Panc1 (cell line): ENCODE measurements at regions not wholly inside any gene's neighbourhood (a gene's known extent, or its start where the extent isn't known, plus 50 kb on each side); places are given as distances from the start of the nearest gene placed in this dataset.

Source experiments
- ATAC-seq: fragments of 200-7000 bp; cut with Tn5 transposase; 2 replicates; pipeline ENCODE4 v1.9.1; 2020; ENCODE audit warnings: mild to moderate bottlenecking, moderate library complexity
- BruUV-seq: library from RNA; stranded (reverse); fragments of 400-500 nt; replicated peaks from 2 replicates; lab custom pipeline; 2021; lab: Mats Ljungman, UMichigan
- CTCF ChIA-PET: fragments of 300-600 bp; sonication (Branson Sonifier 250); formaldehyde crosslinking; loops from one replicate; lab custom pipeline; 2022; ENCODE audit warnings: antibody characterized with exemption; lab: Charles Lee
- POLR2A ChIA-PET: fragments of 300-600 bp; sonication (Branson Sonifier 250); formaldehyde crosslinking; loops from one replicate; lab custom pipeline; 2022; ENCODE audit warnings: antibody characterized with exemption; lab: Charles Lee
- DNase-seq: peaks from one replicate; pipeline ENCODE4 v3.0.0-alpha.2; 2010; ENCODE audit warnings: low read depth, low spot score
- H3K27ac ChIP-seq: 2 replicates; pipeline ENCODE4 v1.5.1; 2011; ENCODE audit warnings: mild to moderate bottlenecking, low read length, inconsistent platforms
- H3K27me3 ChIP-seq: fragments of 200-500 bp; sonication (Bioruptor generic); 2 replicates; pipeline ENCODE4 v1.6.0; 2014; ENCODE audit warnings: low read length, inconsistent platforms; ENCODE audit not compliant: control insufficient read depth, insufficient read depth
- H3K36me3 ChIP-seq: fragments of 200-500 bp; sonication (Bioruptor generic); 2 replicates; pipeline ENCODE4 v1.5.1; 2014; ENCODE audit warnings: inconsistent platforms, mild to moderate bottlenecking, low read length, moderate library complexity; ENCODE audit not compliant: control insufficient read depth, insufficient read depth
- H3K4me1 ChIP-seq: 2 replicates; pipeline ENCODE4 v1.5.1; 2011; ENCODE audit warnings: inconsistent platforms, mild to moderate bottlenecking, low read length, moderate library complexity; ENCODE audit not compliant: control insufficient read depth, insufficient read depth
- H3K4me3 ChIP-seq, 2 experiments: 2 replicates each; pipeline ENCODE4 v1.5.1; 2011 to 2012; ENCODE audit warnings: low read depth in 2 of 2, low read length in 2 of 2, mild to moderate bottlenecking in 2 of 2, inconsistent platforms in 1 of 2, moderate library complexity in 1 of 2
- H3K9me3 ChIP-seq: fragments of 200-500 bp; sonication (Bioruptor generic); 2 replicates; pipeline ENCODE4 v1.5.1; 2014; ENCODE audit warnings: low read depth, mild to moderate bottlenecking, inconsistent platforms, low read length, moderate library complexity; ENCODE audit not compliant: control insufficient read depth, insufficient read depth
- POLR2AphosphoS5 ChIP-seq: IDR thresholded peaks from 2 replicates; pipeline ENCODE4 v1.6.1; 2012; ENCODE audit warnings: mild to moderate bottlenecking, low read depth, low read length, moderate library complexity
- SIN3A ChIP-seq: IDR thresholded peaks from 2 replicates; pipeline ENCODE4 v1.6.1; 2012; ENCODE audit warnings: low read depth, mild to moderate bottlenecking, low read length, moderate library complexity, borderline replicate concordance; ENCODE audit not compliant: insufficient read depth
- TCF7L2 ChIP-seq: IDR thresholded peaks from 2 replicates; pipeline ENCODE4 v1.6.1; 2011; ENCODE audit warnings: mild to moderate bottlenecking, low read depth, low read length, inconsistent platforms
- in situ Hi-C: cut with HindIII; loops from 2 replicates; pipeline ENCODE4 v1.10.0; 2016; ENCODE audit warnings: low sequenced_read_pairs, low pct_unique_long_range_greater_than_20kb
- intact Hi-C: fragments of 100-400 bp; cut with micrococcal nuclease; formaldehyde crosslinking; loops from one replicate; pipeline ENCODE4 v1.10.0; 2022; ENCODE audit not compliant: unreplicated experiment
- TF ChIP-seq, protein P1 (sequence below), 2 experiments: IDR thresholded peaks; 2 replicates each; pipeline ENCODE4 v1.6.1; 2011 to 2012; ENCODE audit warnings: low read depth in 2 of 2, control low read depth in 1 of 2, low read length in 1 of 2, mild to moderate bottlenecking in 1 of 2, moderate library complexity in 1 of 2; ENCODE audit not compliant: insufficient read depth in 1 of 2
- TF ChIP-seq, protein P2 (sequence below): fragments of 450-650 bp; IDR thresholded peaks from 2 replicates; pipeline ENCODE4 v1.5.1; 2017; ENCODE audit warnings: mild to moderate bottlenecking

DNA sequence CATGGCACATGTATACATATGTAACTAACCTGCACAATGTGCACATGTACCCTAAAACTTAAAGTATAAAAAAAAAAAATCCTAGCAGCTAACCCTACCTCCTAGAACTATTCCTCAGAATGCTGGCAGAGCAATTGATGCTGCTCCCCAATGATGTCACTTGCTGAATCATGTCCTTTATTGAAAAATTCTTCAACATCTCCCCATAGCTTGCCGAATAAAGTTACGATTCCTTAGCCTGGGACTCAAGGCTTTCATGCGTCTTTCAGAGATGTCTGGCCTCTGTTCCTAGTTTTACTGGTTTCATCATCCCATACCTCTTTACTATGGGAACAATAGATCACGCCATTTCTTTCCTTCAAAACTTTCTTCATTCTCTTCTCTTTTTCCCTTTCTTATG lies 174.7 kb upstream of the FAT1 start:
- H3K4me1 ChIP-seq = peaks cover 8% of the 10 kb centered on the region
- H3K36me3 ChIP-seq = no peaks in the 10 kb centered on the region
- ChIA-PET CTCF (no interaction called here), POLR2A (no interaction called here)
- no peak overlapping the region for H3K4me3 ChIP-seq
- TF ChIP-seq SIN3A (no peak), TCF7L2 (no peak), POLR2AphosphoS5 (no peak)
- TF ChIP-seq, protein P1, sequence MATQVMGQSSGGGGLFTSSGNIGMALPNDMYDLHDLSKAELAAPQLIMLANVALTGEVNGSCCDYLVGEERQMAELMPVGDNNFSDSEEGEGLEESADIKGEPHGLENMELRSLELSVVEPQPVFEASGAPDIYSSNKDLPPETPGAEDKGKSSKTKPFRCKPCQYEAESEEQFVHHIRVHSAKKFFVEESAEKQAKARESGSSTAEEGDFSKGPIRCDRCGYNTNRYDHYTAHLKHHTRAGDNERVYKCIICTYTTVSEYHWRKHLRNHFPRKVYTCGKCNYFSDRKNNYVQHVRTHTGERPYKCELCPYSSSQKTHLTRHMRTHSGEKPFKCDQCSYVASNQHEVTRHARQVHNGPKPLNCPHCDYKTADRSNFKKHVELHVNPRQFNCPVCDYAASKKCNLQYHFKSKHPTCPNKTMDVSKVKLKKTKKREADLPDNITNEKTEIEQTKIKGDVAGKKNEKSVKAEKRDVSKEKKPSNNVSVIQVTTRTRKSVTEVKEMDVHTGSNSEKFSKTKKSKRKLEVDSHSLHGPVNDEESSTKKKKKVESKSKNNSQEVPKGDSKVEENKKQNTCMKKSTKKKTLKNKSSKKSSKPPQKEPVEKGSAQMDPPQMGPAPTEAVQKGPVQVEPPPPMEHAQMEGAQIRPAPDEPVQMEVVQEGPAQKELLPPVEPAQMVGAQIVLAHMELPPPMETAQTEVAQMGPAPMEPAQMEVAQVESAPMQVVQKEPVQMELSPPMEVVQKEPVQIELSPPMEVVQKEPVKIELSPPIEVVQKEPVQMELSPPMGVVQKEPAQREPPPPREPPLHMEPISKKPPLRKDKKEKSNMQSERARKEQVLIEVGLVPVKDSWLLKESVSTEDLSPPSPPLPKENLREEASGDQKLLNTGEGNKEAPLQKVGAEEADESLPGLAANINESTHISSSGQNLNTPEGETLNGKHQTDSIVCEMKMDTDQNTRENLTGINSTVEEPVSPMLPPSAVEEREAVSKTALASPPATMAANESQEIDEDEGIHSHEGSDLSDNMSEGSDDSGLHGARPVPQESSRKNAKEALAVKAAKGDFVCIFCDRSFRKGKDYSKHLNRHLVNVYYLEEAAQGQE (IDR thresholded peaks at IDR 0.05; ENCODE audit: insufficient read depth in 1 of 2, low read depth in 2 of 2, low read length in 1 of 2) = no peak
- TF ChIP-seq, protein P2, sequence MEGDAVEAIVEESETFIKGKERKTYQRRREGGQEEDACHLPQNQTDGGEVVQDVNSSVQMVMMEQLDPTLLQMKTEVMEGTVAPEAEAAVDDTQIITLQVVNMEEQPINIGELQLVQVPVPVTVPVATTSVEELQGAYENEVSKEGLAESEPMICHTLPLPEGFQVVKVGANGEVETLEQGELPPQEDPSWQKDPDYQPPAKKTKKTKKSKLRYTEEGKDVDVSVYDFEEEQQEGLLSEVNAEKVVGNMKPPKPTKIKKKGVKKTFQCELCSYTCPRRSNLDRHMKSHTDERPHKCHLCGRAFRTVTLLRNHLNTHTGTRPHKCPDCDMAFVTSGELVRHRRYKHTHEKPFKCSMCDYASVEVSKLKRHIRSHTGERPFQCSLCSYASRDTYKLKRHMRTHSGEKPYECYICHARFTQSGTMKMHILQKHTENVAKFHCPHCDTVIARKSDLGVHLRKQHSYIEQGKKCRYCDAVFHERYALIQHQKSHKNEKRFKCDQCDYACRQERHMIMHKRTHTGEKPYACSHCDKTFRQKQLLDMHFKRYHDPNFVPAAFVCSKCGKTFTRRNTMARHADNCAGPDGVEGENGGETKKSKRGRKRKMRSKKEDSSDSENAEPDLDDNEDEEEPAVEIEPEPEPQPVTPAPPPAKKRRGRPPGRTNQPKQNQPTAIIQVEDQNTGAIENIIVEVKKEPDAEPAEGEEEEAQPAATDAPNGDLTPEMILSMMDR = no peak
- intact Hi-C loops (no loop called here), in situ Hi-C loops (no loop called here)
- no TSS peak for BruUV-seq
- no peaks in the 10 kb centered on the region for H3K27me3 ChIP-seq
- H3K27ac ChIP-seq = no peak overlapping the region
- ATAC-seq (no peak), DNase-seq (no peak)
- H3K9me3 ChIP-seq = no peaks in the 10 kb centered on the region

DNA sequence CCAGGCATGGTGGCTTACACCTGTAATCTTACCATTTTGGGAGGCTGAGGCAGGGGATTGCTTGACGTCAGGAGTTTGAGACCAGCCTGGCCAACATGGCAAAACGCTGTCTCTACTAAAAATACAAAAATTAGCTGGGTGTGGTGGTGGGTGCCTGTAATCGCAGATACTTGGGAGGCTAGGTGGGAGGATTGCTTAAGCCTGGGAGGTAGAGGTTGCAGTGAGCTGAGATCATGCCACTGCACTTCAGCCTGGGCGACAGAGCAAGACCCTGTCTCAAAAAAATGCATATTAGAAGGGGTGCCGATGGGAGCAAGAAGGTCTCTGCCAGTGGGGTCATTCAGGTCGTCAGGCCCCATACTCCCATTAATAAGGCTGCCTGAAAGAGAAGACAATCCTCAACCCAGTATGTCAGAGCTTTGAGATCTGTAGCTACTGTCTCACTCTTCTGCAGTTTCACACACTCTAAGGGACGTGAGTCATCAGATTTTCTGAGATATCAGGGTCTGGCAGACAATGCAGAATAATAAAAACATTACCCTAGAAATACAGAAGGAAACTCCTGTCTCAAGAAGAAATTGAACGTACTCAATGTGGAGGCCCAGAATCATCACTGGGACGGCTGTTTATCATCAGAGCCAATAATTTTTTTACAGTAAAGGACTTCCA lies 176.7 kb upstream of the FAT1 start:
- CTCF ChIA-PET = interaction anchor here (0.7 kb wide), 1 partner anchor 15 kb away, joined by 3 read pairs; no protein-coding TSS in a partner anchor
- in situ Hi-C loops (no loop called here), intact Hi-C loops (no loop called here)
- Histone ChIP-seq H3K27me3 (no peaks in the 10 kb centered on the region), H3K36me3 (no peaks in the 10 kb centered on the region), H3K4me1 (peaks cover 8% of the 10 kb centered on the region), H3K4me3 (no peak overlapping the region), H3K9me3 (no peaks in the 10 kb centered on the region), H3K27ac (no peak overlapping the region)
- DNase-seq (no peak), ATAC-seq (peak; percentile 74; the same call in 1 of the 2 replicates)
- POLR2A ChIA-PET = interaction anchor here (0.6 kb wide), 2 partner anchors 14 to 201 kb away, joined by 3 to 13 read pairs; no protein-coding TSS in a partner anchor
- TF ChIP-seq, protein P1 (IDR thresholded peaks at IDR 0.05; ENCODE audit: insufficient read depth in 1 of 2, low read depth in 2 of 2, low read length in 1 of 2) = no peak
- no peak for TF ChIP-seq SIN3A
- no peak for TF ChIP-seq TCF7L2
- TF ChIP-seq POLR2AphosphoS5 = no peak
- TF ChIP-seq, protein P2 = no peak
- no TSS peak for BruUV-seq
